Kidney (tissue), 13 donors: ENCODE measurements at regions not wholly inside any gene's neighbourhood (a gene's known extent, or its start where the extent isn't known, plus 50 kb on each side); places are given as distances from the start of the nearest gene placed in this dataset.

Source experiments
- DNase-seq, 5 donors: peaks; one replicate each; pipeline ENCODE4 v3.0.0-alpha.2; 2013 to 2020
- FAIRE-seq: peaks from 2 replicates; lab custom pipeline; 2012; peaks lifted over from hg19 to GRCh38; lab: Jason Lieb, UNC
- H3K27ac ChIP-seq, 2 donors: one replicate each; pipeline ENCODE4 v1.7.0; 2013; ENCODE audit warnings: low read depth in 2 of 2, low read length in 2 of 2, inconsistent platforms in 1 of 2
- H3K27me3 ChIP-seq: one replicate; pipeline ENCODE4 v1.7.1; 2013; ENCODE audit warnings: low read length, inconsistent platforms; ENCODE audit not compliant: control insufficient read depth, insufficient read depth
- H3K36me3 ChIP-seq, 3 donors: one replicate each; pipeline versions ENCODE4 v1.7.0 to v1.7.1; 2013; ENCODE audit warnings: low read length in 3 of 3, control low read depth in 1 of 3, inconsistent platforms in 1 of 3; ENCODE audit not compliant: insufficient read depth in 3 of 3, control insufficient read depth in 2 of 3
- H3K4me1 ChIP-seq, 3 donors: one replicate each; pipeline versions ENCODE4 v1.7.0 to v1.7.1; 2013; ENCODE audit warnings: low read length in 3 of 3, inconsistent platforms in 1 of 3, low read depth in 1 of 3; ENCODE audit not compliant: control insufficient read depth in 2 of 3, insufficient read depth in 2 of 3
- H3K4me3 ChIP-seq, 3 donors: one replicate each; pipeline versions ENCODE4 v1.7.0 to v1.8.1; 2013; ENCODE audit warnings: low read length in 3 of 3, control low read depth in 1 of 3, inconsistent platforms in 1 of 3
- H3K9ac ChIP-seq, 3 donors: one replicate each; pipeline versions ENCODE4 v1.7.0 to v1.7.1; 2013; ENCODE audit warnings: low read length in 3 of 3, control low read depth in 1 of 3, inconsistent platforms in 1 of 3
- H3K9me3 ChIP-seq, 3 donors: one replicate each; pipeline versions ENCODE4 v1.7.0 to v1.7.1; 2013; ENCODE audit warnings: low read length in 3 of 3, control low read depth in 1 of 3, inconsistent platforms in 1 of 3; ENCODE audit not compliant: control insufficient read depth in 2 of 3, insufficient read depth in 1 of 3
- intact Hi-C: fragments of 100-400 bp; cut with DNase I; formaldehyde crosslinking; loops from one replicate; pipeline ENCODE4 v1.11.1; 2022
- TF ChIP-seq, protein P1 (sequence below): IDR thresholded peaks from 3 replicates; pipeline ENCODE4 v1.5.1; 2012; ENCODE audit warnings: mild to moderate bottlenecking, moderate library complexity, borderline replicate concordance; ENCODE audit not compliant: insufficient read depth; ENCODE audit errors: extremely low read depth
- donor health status: control.
- donor health status: control.
- donor health status: control.
- donor health status: control.
- donor health status: control.
- donor health status: DM: yes; HTN: yes; CAD: no.
- donor health status: Normal renal cell carcinoma (clear cell type).

DNA sequence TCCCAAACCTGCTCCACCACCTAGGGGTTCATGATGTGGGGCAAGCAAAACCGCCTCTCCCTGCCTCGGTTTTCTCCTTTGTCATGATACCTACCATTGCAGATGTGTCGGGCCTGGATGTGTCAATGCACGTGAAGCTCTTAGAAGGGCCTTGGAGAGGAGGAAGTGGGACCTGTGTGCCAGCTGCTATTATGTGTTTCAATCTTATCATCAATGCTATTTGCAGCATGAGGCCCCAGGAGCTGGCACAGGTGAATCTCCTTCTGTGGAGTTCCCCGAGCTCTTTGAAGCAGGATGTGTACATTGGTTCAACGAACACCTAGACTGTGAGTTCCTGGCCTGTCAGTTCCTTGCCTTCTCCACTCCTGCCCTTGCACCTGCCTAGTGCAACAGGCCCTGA, 331.6 kb downstream of the CTTN start:
- FAIRE-seq: no peak
- TF ChIP-seq, protein P1, sequence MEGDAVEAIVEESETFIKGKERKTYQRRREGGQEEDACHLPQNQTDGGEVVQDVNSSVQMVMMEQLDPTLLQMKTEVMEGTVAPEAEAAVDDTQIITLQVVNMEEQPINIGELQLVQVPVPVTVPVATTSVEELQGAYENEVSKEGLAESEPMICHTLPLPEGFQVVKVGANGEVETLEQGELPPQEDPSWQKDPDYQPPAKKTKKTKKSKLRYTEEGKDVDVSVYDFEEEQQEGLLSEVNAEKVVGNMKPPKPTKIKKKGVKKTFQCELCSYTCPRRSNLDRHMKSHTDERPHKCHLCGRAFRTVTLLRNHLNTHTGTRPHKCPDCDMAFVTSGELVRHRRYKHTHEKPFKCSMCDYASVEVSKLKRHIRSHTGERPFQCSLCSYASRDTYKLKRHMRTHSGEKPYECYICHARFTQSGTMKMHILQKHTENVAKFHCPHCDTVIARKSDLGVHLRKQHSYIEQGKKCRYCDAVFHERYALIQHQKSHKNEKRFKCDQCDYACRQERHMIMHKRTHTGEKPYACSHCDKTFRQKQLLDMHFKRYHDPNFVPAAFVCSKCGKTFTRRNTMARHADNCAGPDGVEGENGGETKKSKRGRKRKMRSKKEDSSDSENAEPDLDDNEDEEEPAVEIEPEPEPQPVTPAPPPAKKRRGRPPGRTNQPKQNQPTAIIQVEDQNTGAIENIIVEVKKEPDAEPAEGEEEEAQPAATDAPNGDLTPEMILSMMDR: no peak
- H3K9me3 ChIP-seq: peaks cover 0 to 6% (median 0%) of the 10 kb centered on the region in 3 donors

DNA sequence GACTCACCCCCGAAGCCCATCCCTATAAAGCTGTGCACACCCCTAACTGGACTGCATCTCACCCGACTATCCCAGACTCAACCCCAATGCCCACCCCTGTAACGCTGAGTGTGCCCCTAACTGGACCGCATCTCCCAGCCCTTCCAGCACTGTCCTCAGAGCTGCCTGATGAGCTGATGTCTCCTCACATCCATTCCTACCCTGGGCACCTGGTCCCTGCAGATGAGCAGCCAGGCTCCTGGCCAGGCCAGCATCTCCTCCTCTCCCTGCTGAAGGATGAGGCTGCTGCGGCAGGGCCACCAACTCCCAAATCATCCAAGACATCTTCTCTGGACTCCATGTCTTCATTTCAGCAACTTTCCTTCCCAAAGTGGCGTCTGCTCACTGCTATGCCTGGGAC, 332.1 kb downstream of the CTTN start:
- FAIRE-seq (no peak), DNase-seq (peak in 1 of 5 donors; percentile 50)
- Histone ChIP-seq H3K27me3 (no peaks in the 10 kb centered on the region), H3K4me3 (no peak overlapping the region), H3K27ac (no peak overlapping the region), H3K9ac (no peak overlapping the region), H3K36me3 (no peaks in the 10 kb centered on the region), H3K9me3 (peaks cover 0 to 6% (median 0%) of the 10 kb centered on the region in 3 donors), H3K4me1 (no peaks in the 10 kb centered on the region)
- TF ChIP-seq, protein P1: no peak
- intact Hi-C loops: no loop called here

More for the DNA sequence above, 331.6 kb downstream of the CTTN start:
- no peak overlapping the region for H3K4me3 ChIP-seq
- intact Hi-C loops: no loop called here
- DNase-seq: peak in 1 of 5 donors; percentile 27
- no peak overlapping the region for H3K27ac ChIP-seq
- H3K4me1 ChIP-seq: no peaks in the 10 kb centered on the region
- no peaks in the 10 kb centered on the region for H3K27me3 ChIP-seq
- no peak overlapping the region for H3K9ac ChIP-seq
- H3K36me3 ChIP-seq: no peaks in the 10 kb centered on the region

DNA sequence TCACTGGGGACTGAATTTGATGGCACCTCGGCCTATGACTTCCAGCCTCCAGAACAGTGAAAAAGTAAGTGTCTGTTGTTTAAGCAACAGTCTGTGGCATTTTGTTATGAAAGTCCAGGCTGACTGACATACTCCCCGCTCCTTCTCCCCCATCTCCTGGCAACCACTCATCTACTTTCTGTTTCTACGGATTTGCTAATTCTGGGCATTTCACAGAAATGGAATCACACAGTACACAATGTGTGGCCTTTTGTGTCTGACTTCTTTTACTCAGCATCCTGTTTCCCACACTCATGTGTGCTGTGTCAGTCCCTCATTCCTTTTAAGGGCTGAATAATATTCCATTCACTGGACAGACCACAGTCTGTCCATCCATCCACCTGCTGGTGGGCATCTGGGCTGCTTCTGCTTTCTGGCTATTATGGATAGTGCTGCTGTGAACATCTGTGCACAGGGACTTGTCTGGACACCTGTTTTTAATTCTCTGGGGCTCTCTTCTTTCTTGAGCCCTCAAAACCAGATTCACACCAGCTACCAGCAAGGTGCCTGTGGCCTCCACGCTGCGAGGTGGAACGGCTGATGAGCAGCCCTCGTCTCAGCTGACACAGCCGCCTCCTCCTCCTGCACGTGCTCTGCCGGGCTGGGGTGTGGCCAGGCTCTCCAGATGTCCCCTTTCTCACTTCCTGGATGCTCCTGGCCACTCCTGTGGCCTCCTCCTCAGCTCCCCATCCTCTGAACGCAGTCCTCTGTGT, 333.1 kb downstream of the CTTN start:
- Histone ChIP-seq H3K36me3 (no peaks in the 10 kb centered on the region), H3K4me3 (no peak overlapping the region), H3K27ac (no peak overlapping the region), H3K9ac (no peak overlapping the region), H3K4me1 (no peaks in the 10 kb centered on the region), H3K9me3 (peaks cover 0 to 6% (median 0%) of the 10 kb centered on the region in 3 donors), H3K27me3 (no peaks in the 10 kb centered on the region)
- DNase-seq (peak in 1 of 5 donors; percentile 49), FAIRE-seq (no peak)
- TF ChIP-seq, protein P1: no peak
- intact Hi-C loops: no loop called here
